ENCODE measurements at regions not wholly inside any gene's neighbourhood (a gene's known extent, or its start where the extent isn't known, plus 50 kb on each side); places are given as distances from the start of the nearest gene placed in this dataset.

DNA sequence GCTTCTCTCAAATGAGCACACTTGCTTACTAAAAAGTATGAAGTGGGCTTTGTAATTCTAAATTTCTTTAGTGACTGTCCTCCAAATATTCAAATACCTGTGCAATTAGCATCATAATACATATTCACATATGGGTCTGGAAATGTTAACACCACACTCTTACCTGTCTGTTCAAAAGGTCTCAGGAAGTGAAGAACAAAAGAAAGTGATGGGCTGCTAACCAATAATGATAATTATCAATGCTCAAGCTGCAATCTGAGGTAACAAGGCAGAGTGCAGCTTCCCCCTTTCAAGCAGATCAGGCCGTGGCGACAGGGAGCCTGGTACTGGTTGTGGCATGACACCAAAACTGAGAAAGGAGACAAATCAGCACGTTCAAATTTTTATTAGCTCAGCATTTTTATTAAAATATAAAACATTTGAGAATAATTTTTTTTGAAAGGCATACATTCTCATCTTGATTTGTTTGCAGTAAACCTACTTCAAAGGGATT lies 1044.7 kb upstream of the EPHA7 start:
- in situ Hi-C loops (cut with HindIII; ENCODE audit: low pct_unique_long_range_greater_than_20kb, low sequenced_read_pairs), result no loop called here
- no peak for DNase-seq (ENCODE audit: low read depth, low spot score)

DNA sequence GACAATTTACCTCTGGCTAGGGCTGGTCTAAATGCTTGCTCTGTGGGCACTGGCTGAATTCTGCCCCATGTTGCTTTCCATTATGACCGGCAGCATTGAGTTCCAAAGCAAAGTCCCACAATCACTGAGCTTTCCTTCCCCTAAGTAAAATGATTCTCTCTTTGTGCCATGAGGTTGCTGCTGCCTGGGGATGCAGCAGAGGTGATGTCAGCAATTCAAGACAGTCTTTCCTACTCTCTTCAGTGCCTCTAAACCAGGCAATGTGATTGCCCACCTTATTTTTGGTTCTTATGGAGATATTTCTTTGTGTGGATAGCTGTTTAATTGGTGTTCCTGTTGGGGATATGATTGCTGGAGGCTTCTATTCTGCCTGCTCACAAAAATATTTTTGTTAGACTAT lies 1043.9 kb upstream of the EPHA7 start:
- in situ Hi-C loops (cut with HindIII; ENCODE audit: low pct_unique_long_range_greater_than_20kb, low sequenced_read_pairs), result no loop called here

DNA sequence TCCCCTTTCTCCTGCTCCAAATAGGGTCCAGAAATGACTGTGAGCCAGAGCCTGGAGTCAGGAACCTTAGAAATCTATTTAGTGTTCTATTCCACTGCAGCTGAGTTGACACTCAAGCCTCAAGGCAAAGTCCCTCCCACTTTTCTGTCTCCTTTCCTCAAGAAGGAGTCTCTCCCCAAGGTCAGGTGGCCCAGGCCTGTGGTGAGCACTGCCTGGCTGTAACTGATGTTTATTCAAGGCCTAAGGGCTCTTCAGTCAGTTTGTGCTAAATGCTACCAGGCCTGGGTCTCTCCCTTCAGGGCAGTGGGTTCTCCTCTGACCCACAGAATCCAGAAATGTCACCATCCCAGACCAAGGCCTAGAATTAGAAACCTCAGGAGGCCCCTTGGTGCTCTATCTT lies 1042.9 kb upstream of the EPHA7 start:
- DNase-seq (ENCODE audit: low read depth, low spot score), result no peak
- in situ Hi-C loops (cut with HindIII; ENCODE audit: low pct_unique_long_range_greater_than_20kb, low sequenced_read_pairs), result no loop called here

More for the DNA sequence above, 1043.9 kb upstream of the EPHA7 start:
- no peak for DNase-seq (ENCODE audit: low read depth, low spot score)

DNA sequence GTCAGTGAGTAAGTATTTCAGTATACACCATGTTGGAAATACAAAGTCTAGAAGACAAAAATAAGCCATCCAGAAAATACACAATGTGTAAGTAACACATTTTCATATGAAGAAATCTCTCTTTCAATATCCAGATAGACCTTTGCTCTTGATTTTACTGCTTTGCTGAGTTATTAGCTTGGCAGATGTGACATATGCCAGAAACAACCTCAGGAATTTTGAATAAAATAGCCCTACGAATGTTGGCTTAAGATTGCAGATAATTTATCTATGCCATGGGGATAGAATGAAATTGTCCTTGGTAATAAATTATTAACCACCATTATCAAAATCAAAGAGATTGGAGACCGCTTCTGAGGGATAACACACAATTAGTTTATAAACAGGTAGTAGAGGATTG lies 1036.9 kb upstream of the EPHA7 start:
- in situ Hi-C loops (cut with HindIII; ENCODE audit: low pct_unique_long_range_greater_than_20kb, low sequenced_read_pairs), result no loop called here
- no peak for DNase-seq (ENCODE audit: low read depth, low spot score)

DNA sequence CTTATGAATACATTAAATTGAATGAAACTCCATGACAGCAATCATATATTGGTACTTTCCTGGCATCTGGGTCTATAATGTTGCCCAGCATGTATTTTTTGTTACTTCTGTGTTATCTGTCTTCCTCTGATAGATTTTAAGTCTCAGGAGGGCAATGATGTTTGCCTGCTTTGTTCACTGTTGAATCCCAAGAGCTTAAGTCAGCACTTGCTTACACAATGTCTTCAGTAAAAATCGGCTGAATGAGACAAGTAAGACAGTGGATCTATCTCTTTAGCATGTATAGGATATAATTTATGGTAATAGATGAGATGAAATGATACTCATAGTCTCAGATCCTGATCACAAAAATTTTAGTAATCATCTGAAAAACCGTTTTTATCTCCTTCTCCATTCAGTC lies 1034.9 kb upstream of the EPHA7 start:
- in situ Hi-C loops (cut with HindIII; ENCODE audit: low pct_unique_long_range_greater_than_20kb, low sequenced_read_pairs), result no loop called here
- peak; percentile 53 for DNase-seq (ENCODE audit: low read depth, low spot score)

DNA sequence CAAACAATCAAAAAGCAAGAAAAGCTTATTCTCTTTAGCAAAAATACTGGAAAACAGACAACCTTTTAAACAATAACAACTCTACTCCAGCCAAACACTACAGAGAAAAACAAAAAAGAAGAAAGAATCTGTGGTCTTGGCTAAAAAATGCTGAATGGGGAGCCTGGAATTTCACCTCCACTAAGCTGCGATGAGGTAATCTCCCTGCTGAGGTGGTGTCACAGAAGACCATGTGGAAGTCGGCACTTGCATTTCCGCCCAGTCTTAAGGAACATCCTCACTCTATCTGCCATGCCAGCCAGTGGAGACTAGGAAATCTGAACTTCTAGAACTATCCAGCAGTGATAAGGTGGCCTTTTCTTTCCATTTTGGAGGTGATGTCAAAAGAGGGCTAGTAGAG lies 1026.8 kb upstream of the EPHA7 start:
- DNase-seq (ENCODE audit: low read depth, low spot score), result no peak
- in situ Hi-C loops (cut with HindIII; ENCODE audit: low pct_unique_long_range_greater_than_20kb, low sequenced_read_pairs), result no loop called here

DNA sequence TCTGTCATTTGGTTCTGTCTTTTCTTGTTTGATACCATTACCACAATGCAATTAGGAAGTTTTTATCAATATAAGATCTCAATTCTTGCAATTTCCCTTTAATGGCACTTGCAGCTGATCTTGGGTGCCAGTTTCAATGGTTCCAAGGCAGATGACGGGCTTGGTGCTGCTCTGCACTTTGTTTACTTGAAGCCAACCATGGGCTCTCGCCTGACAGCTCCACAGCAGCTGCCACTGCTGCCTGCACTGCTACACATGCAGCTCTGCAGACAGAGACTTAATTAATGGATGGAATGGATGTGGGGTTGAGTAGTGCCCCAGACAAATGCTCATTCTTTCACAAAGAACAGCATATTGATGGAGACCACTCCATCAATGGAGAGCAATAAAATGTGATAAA lies 1024.3 kb upstream of the EPHA7 start:
- DNase-seq (ENCODE audit: low read depth, low spot score), result no peak
- in situ Hi-C loops (cut with HindIII; ENCODE audit: low pct_unique_long_range_greater_than_20kb, low sequenced_read_pairs), result no loop called here

DNA sequence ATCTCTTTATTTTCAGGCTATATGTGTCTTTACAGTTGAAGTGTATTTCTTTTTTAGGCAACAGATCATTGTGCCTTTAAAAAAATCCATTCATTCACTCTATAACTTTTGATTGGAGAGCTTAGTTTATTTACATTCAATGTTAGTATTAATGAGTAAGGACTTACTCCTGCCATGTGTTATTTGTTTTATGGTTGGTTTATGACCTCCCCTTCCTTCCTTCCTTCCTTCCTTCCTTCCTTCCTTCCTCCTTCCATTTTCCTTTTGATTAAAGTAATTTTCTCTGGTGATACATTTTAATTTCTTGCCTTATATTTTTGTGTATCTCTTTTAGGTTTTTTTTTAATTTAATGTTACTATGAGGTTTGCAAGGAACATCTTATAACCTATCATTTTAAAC lies 1005.3 kb upstream of the EPHA7 start:
- in situ Hi-C loops (cut with HindIII; ENCODE audit: low pct_unique_long_range_greater_than_20kb, low sequenced_read_pairs), result no loop called here
- DNase-seq (ENCODE audit: low read depth, low spot score), result no peak

DNA sequence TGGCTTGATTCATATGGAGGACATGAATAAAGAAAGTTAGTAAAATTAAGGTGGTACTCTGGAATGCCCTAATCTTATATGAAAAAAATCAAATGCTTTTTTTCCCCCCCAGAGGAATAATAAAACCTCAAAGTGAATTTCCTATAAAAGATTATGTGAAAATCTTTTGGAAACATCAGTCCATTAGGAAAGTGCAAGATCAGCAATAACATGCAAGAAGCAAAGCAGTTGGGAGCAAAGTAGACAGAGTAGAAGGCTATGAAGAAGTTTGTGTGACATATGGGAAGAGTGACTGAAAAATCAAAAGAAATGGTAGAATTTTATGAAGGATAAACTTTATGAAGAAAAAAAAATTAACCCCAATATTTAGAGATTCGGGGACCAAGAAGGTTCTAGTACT lies 998.0 kb upstream of the EPHA7 start:
- DNase-seq (ENCODE audit: low read depth, low spot score), result no peak
- in situ Hi-C loops (cut with HindIII; ENCODE audit: low pct_unique_long_range_greater_than_20kb, low sequenced_read_pairs), result no loop called here

DNA sequence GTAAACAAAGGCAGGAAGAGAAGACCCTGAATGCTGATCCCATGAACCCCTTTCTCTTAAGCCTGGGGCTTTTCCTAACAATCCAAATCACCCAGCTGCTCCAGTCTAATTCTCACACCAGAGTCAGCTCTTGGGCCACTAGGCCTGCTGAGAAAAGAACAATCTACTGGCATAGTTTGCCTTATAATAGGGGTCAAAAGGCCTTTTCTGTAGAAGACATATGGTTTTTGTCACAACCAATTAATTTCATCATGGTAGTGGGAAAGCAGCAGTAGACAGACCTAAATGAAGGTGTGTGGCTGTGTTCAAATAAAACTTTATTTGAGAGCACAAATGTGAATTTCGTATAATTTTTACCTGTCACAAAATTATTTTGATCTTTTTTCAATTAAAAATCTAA lies 994.7 kb upstream of the EPHA7 start:
- no peak for DNase-seq (ENCODE audit: low read depth, low spot score)

DNA sequence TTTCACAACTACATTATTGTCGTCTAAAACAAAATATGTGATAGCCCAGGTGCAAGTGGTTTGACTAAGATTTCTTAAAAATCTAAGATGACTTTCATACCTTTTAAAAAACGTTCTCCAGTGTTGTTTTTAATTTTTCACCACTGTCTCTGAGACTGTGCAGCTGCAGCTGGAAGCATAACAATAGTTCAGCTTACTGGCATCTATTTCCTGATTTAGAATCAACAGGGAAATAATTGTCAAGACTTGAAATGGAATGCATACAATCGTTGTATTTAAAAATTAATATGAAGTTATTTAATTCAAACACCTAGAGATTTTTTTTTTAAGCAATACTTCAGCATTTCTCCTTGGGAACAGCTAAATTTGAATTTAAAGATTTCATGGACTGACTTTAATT lies 982.0 kb upstream of the EPHA7 start:
- DNase-seq (ENCODE audit: low read depth, low spot score), result no peak
- in situ Hi-C loops (cut with HindIII; ENCODE audit: low pct_unique_long_range_greater_than_20kb, low sequenced_read_pairs), result no loop called here

More for the DNA sequence above, 994.7 kb upstream of the EPHA7 start:
- in situ Hi-C loops (cut with HindIII; ENCODE audit: low pct_unique_long_range_greater_than_20kb, low sequenced_read_pairs), result no loop called here

DNA sequence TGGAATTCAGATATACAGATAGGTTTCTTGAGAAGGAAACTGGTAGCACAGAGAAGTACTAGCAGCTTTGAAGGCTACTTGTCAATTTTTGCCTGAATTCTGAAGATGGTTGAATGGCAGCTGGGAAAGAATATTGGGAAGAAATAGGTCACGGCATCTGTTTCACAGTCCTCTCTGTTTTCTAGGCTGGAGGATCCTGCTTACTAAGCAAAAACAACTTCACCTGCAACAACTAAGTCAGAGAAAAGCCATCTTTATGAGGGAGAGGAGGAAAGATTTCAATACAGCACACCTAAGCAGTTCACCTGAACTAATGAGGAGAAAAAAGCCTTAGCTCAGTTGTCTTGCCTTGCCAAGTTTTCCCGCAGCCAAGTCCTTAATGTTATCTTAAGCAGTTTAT lies 975.5 kb upstream of the EPHA7 start:
- in situ Hi-C loops (cut with HindIII; ENCODE audit: low pct_unique_long_range_greater_than_20kb, low sequenced_read_pairs), result no loop called here
- no peak for DNase-seq (ENCODE audit: low read depth, low spot score)

DNA sequence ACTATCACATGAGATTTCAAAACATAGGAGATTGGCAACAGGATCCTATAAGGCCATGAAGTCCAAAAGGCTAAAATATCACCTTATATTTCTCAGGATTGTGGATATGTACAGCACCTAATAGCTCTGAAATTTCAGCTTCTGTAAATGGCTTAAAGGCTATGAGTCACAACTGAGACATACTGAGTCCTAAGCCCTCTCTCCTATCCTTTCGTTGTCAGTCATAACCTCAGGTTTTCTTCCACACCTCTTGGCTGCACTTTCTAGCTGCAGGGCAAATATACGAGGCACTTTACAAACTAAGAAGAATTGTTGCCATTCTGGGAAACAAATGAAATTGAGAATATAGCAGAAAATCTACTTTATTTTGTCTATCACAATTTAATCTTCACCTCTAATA lies 969.9 kb upstream of the EPHA7 start:
- in situ Hi-C loops (cut with HindIII; ENCODE audit: low pct_unique_long_range_greater_than_20kb, low sequenced_read_pairs), result no loop called here

DNA sequence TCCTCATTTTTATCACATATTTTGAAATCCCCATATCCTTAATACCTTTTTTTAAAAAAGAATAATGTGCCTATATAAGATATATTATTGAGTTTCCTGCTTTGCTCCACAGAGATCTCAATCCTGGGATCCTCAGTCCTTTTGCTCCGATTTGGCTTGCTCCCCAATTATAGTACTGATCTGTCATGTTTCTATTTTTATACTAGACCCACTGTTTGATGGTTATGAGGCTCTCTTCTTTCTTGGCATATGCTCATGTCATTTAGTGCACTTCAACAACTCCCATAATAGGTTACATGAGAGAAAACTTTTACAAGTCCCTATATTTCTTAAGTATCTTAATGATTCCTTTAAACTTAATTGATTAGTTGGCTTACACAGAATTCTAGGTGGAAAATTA lies 958.5 kb upstream of the EPHA7 start:
- in situ Hi-C loops (cut with HindIII; ENCODE audit: low pct_unique_long_range_greater_than_20kb, low sequenced_read_pairs), result no loop called here
- no peak for DNase-seq (ENCODE audit: low read depth, low spot score)

More for the DNA sequence above, 969.9 kb upstream of the EPHA7 start:
- no peak for DNase-seq (ENCODE audit: low read depth, low spot score)

DNA sequence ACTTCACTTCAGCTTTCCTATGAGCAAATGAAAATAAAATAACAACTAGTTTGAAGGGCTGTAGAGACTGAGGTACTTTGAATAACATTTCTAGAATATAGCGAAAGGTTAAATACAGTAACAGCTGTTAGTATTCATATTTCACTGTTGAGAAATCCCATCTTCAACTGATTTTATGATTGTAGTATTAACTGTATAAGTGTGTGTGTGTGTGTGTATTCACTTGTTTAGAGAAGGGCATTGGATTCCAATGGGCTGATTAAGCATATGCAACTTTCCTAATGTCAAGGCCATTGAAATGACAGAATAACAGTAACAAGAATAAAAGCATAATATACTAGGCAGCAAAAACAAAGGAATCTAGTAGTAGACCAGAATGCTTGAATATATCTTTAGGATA lies 957.5 kb upstream of the EPHA7 start:
- in situ Hi-C loops (cut with HindIII; ENCODE audit: low pct_unique_long_range_greater_than_20kb, low sequenced_read_pairs), result no loop called here
- DNase-seq (ENCODE audit: low read depth, low spot score), result no peak

DNA sequence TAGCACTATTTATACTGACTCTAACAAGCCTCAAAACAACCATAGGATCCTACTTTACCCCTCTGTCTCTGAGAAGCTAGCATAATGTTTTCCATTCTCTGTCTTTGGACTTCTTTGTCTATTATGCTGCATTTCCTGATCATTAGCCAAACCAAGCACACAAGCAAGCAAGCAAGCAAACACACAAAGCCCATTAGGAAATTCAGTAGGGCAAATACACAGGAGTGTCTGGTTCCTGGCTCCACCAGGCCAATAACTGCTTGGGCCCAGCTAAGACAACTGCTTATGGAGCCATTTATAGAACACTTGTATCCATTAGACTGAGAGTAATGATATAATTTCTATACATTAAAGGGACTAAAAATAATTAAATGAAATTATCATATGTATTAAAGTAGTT lies 952.9 kb upstream of the EPHA7 start:
- DNase-seq (ENCODE audit: low read depth, low spot score), result peak; percentile 27
- in situ Hi-C loops (cut with HindIII; ENCODE audit: low pct_unique_long_range_greater_than_20kb, low sequenced_read_pairs), result no loop called here

DNA sequence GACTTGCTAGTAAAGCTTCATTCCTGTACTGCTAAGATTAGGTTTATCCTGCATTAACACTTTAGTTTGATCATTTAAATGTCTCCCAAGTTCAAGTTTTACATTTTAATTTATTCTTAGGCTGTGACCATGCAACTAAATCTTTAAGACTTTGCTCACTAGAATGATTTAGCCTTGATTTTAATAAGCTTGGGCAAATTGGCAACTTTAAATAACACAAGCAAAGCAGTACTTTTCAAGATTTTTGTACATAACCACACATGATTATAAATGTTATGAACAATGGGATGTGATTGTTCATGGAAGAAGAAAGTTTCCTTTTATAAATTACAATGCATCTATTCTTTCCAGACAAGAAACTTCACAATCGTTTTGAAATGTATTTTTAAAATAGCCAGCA lies 948.0 kb upstream of the EPHA7 start:
- in situ Hi-C loops (cut with HindIII; ENCODE audit: low pct_unique_long_range_greater_than_20kb, low sequenced_read_pairs), result no loop called here
- peak; percentile 28 for DNase-seq (ENCODE audit: low read depth, low spot score)

DNA sequence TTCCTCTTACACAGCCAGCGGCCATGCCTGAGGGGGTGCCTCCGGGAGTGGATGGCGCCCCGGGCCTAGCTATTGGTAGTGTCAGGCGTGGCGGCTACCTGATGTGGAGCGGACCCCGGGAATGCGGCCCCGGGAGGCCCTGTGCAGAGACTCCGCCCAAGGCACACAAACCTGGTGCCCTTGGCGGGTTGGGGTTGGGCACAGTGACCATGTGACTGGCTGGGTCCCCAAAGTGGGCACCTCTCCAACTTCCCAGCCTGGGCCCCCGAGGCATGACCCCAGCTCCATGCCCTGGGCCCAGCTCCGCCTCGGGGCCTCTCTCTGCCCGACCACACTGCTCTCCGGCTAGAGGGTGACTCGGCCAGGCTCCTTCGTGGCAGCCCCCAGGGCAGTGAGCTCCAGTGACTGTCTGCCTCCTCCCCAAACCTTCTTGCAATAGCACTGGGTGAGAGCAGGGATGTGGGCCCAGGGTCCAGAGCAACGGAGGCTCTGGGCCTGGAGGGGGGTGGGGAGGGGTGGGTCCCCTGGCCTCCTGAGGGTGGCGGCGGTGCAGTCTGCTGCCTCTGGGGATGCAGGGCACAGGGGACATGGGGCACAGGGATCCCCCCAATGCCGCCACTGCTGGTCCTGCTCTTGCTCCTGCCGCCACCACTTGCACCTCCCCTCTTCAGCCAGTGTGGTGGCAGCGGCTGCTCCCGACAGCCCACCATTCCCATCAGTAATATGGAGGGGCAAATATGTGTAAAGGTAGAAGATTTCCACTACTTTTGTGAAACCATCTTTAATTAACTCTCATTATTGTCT lies 942.9 kb upstream of the EPHA7 start:
- in situ Hi-C loops (cut with HindIII; ENCODE audit: low pct_unique_long_range_greater_than_20kb, low sequenced_read_pairs), result no loop called here
- DNase-seq (ENCODE audit: low read depth, low spot score), result no peak

DNA sequence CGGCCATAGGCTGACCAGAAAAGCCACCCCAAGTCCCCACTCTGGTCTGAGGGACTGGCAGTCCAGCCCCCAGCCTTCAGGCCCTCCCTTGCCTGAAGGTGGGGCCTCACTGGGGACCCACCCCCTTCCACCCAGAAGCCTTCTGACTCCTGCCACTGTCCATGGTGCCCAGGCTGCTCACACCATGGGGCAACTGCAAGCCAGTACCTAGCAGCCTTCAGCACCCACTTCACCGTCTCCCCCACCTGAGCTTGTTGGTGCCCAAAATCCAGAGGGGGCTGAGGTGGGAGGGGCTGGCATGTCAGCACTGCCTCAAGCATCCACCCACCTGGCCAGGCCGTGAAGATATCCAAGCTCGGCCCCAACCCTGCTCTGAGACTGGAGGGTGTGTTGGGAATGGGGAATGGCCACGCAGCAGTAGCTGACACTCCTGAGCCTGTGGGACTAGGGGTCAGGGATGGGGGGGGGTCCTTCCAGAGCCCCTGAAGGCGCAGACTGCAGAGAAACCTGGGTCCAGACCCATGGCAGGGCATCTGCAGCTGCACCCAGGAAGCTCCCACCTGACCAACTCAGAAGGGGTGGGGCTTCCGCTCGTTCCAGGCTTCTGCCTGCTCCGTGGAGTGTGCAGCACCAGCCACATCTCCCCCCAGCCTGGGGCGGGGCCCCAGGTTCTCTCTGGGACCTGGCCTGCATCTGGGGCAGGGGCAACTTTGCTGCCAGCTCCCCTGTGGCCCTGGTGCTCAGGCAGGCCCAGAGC lies 942.1 kb upstream of the EPHA7 start:
- in situ Hi-C loops (cut with HindIII; ENCODE audit: low pct_unique_long_range_greater_than_20kb, low sequenced_read_pairs), result no loop called here
- DNase-seq (ENCODE audit: low read depth, low spot score), result no peak
